GM13977 (cell line): ENCODE measurements at regions not wholly inside any gene's neighbourhood (a gene's known extent, or its start where the extent isn't known, plus 50 kb on each side); places are given as distances from the start of the nearest gene placed in this dataset.

Source experiments
- DNase-seq: peaks from one replicate; pipeline ENCODE4 v3.0.0; 2012; ENCODE audit warnings: low spot score
- CTCF ChIP-seq: IDR thresholded peaks from 2 replicates; pipeline ENCODE4 v1.5.1; 2012; ENCODE audit warnings: mild to moderate bottlenecking, control low read depth; ENCODE audit not compliant: insufficient read depth; ENCODE audit errors: extremely low read depth, missing control alignments
- in situ Hi-C: fragments of 300-500 bp; cut with MboI; formaldehyde crosslinking; loops from one replicate; pipeline ENCODE4 v1.12.0; 2022; ENCODE audit warnings: low sequenced_read_pairs, low pct_unique_long_range_greater_than_20kb, mixed read lengths, inconsistent platforms; ENCODE audit not compliant: unreplicated experiment

GRCh38 chr22:27680636-27681035 lies 120.9 kb downstream of the MN1 start:
- DNase-seq, result no peak
- in situ Hi-C loops, result no loop called here
- TF ChIP-seq CTCF, result no peak

GRCh38 chr22:27681037-27681436 lies 120.5 kb downstream of the MN1 start:
- no peak for DNase-seq
- in situ Hi-C loops, result no loop called here
- TF ChIP-seq CTCF, result no peak

GRCh38 chr22:27682437-27682836 lies 119.1 kb downstream of the MN1 start:
- no peak for DNase-seq
- in situ Hi-C loops, result no loop called here
- TF ChIP-seq CTCF, result no peak

- no peak for DNase-seq
- TF ChIP-seq CTCF, result no peak
- in situ Hi-C loops, result no loop called here
Measured at GRCh38 chr22:27684901-27685300, 116.7 kb downstream of the MN1 start.

GRCh38 chr22:27685515-27685914 lies 116.0 kb downstream of the MN1 start:
- in situ Hi-C loops, result no loop called here
- TF ChIP-seq CTCF, result no peak
- no peak for DNase-seq

GRCh38 chr22:27685970-27686369 lies 115.6 kb downstream of the MN1 start:
- in situ Hi-C loops, result no loop called here
- TF ChIP-seq CTCF, result no peak
- no peak for DNase-seq

- in situ Hi-C loops, result no loop called here
- no peak for TF ChIP-seq CTCF
- DNase-seq, result no peak
Measured at GRCh38 chr22:27686534-27686933, 115.0 kb downstream of the MN1 start.
